ENCODE measurements at regions not wholly inside any gene's neighbourhood (a gene's known extent, or its start where the extent isn't known, plus 50 kb on each side); places are given as distances from the start of the nearest gene placed in this dataset.
A peak's percentile ranks its signal among the peaks of the same experiment; 100 is the strongest.
"Not testable (repeated sequence)": the region's sequence is repeated elsewhere in the genome, so short reads cannot be mapped to it uniquely, and the experiment has no call there.

- DNase-seq (ENCODE audit: low read depth in 4 of 4, low spot score in 3 of 4), result no peak
Observed at GRCh38 chr5:164980480-164980879, 1475.1 kb downstream of the MAT2B start.

- DNase-seq (ENCODE audit: low read depth in 4 of 4, low spot score in 3 of 4), result no peak
Observed at GRCh38 chr5:164998142-164998541, 1492.7 kb downstream of the MAT2B start.

DNA sequence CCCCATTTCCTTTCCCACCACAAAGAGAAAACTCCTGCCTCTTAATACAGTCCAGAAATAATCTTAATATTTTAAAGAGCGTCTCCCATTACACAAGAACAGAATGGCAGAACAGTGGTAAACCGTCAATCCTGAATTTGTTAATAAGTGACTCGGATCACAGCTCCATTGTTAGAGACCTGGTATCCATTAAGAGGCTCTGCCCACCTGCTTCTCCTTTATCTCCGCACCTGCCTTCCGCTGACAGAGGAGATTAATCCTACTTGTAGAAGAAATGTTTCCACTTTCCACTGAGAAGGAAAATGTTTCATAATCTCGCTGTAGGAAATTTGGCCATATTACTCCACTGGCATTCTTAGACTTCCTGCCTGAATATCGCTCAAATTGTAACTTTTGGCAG, 1493.2 kb downstream of the MAT2B start:
- no peak for DNase-seq (ENCODE audit: low read depth in 4 of 4, low spot score in 3 of 4)

DNA sequence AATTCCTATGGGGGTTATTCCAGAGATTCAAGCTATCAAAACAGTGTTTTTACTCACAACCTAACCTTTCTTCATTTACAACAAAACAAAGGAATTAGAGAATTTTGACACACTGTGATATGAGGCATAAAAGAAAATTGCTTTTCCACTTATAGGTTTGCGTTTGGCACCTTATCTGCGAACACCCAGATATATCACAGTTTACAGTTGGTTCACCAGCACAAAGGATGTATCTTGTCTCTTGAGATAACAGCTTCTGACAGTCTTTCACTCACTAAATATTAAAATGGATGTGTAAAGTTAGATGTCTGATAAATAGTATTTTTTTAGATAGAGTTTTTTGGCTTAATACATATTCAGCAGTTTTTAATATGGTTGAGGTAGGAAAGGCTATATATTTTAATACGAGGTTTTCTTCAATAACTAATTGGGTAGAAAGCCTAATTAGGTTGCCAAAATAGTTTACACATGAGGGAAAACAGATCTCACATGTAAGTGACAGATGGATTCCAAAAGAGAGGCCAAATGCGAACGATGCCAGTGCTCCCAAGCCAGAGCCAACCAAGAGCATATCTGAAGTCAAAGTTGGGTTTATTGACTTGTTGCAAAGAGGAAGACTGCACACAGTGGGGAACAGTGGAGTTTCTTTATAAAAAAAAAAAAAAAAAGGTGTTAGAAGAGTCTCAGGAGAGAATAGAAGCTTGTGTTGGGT, 1495.2 kb downstream of the MAT2B start:
- DNase-seq (ENCODE audit: low read depth in 4 of 4, low spot score in 3 of 4), result no peak

- DNase-seq (ENCODE audit: low read depth in 4 of 4, low spot score in 3 of 4), result no peak
Observed at GRCh38 chr5:165003283-165003682, 1497.9 kb downstream of the MAT2B start.

- DNase-seq (ENCODE audit: low read depth in 4 of 4, low spot score in 3 of 4), result no peak
Observed at GRCh38 chr5:165004175-165004574, 1498.8 kb downstream of the MAT2B start.

- DNase-seq (ENCODE audit: low read depth in 4 of 4, low spot score in 3 of 4), result no peak
Observed at GRCh38 chr5:165014439-165014838, 1509.0 kb downstream of the MAT2B start.

GRCh38 chr5:165015126-165015525, 1509.7 kb downstream of the MAT2B start:
- no peak for DNase-seq (ENCODE audit: low read depth in 4 of 4, low spot score in 3 of 4)

- no peak for DNase-seq (ENCODE audit: low read depth in 4 of 4, low spot score in 3 of 4)
Observed at GRCh38 chr5:165015547-165015946, 1510.1 kb downstream of the MAT2B start.

DNA sequence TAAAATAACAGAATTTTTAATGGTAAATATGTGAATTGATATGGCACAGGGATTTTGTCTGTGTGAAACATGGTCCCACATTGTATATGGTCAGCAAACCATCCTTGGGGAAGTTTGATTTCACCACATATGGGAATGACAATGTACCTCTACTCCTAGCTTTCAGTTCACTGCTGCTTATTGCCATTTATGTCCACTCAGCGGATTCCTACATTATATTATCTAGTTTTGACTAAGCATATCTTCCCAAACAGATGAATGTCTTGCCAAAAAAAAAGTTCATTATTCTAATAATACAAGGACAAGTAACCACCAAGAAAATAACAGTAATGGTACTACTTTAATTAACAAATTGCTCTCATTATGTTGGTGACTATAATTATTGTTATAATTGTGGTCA, 1521.6 kb downstream of the MAT2B start:
- no peak for DNase-seq (ENCODE audit: low read depth in 4 of 4, low spot score in 3 of 4)

DNA sequence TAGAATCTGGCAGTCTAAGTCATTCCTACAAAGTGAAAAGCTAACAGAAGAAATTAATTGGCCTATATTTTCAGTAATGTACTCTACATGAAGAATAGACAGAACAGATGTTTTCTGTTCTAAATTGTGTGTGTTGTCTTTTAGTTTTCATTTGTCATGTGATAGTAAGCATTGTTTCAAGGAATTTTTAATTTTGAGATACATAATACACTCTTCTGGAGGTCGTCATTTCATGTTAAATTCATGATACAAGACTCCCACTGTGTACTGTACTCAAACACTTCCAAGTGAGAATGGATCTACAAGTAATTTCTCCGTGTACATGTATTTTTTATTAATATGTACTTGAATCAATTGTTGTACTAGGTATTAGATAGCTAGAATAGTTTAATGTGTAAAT, 1522.9 kb downstream of the MAT2B start:
- no peak for DNase-seq (ENCODE audit: low read depth in 4 of 4, low spot score in 3 of 4)

DNA sequence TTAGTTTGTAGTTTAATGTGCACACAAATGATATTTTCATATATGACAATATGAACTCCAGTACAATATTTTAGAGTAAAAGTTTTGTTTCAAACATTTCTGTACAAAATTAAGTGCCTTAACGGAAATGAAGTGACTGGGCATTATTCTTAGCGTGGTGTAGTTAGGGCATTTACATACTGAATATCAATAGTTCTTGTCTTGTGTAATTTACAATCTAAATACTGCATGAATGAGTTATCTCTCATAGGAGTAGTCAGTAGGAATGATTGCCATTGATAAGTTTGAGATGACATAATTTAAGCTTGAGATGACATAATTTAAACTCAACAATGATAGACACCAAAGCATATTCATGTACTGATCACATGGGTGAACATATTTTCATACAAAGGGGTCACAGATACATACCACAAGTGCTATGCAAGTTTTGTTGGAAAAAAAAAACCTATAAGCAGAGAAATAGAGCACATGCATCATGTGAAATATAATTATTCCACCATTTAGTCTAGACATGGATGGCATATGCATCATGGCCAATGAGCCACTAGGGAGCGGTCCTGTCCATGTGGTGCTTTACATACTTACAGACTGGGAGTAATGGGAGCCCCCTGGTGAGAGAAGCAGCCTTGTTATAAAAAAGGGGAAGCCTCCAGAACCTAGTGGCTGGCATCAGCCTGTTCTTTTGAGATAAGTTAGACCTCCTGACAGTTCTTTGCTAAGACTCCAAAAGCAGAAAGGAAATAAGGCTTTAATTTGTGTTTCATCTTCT, 1523.9 kb downstream of the MAT2B start:
- no peak for DNase-seq (ENCODE audit: low read depth in 4 of 4, low spot score in 3 of 4)

DNA sequence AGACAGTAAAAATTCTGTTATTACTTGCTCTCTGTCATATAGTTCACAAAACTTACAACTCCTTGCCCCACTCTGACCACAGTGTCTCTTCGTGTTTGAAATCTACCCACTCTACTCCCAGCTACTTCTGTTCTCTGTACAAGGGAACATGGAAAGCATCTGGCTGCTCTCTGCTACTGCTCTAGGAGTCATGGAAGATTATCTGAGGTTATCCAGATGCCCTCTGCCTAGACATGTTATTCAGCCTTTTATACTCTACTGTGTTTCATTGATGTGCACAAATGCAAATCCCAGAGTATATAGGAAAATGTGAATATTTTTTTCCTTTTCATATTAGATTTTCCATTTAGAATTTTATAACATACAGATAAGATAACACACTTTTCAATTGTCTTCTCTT, 1525.6 kb downstream of the MAT2B start:
- DNase-seq (ENCODE audit: low read depth in 4 of 4, low spot score in 3 of 4), result no peak

GRCh38 chr5:165031371-165031770, 1526.0 kb downstream of the MAT2B start:
- peak in 2 of 4 donors; percentile 10 to 17 for DNase-seq (ENCODE audit: low read depth in 4 of 4, low spot score in 3 of 4)

DNA sequence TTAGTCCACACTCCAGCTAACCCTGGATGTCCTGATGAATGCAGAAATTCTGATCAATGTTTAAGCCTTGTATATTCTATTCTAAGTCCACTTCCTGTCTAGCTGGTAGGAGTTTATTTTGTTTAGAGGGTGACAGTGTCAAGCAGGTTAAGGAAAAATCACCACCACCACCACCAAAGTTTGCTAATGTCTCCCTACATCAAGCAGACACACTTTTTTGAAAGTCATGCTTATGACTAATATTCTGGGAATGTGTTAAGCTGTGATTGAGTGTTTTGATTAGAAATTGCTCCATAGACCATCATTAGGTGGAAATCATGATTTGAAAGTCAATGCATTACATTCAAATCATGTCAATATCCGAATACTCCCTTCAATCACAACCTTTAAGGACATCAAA, 1530.1 kb downstream of the MAT2B start:
- no peak for DNase-seq (ENCODE audit: low read depth in 4 of 4, low spot score in 3 of 4)

- no peak for DNase-seq (ENCODE audit: low read depth in 4 of 4, low spot score in 3 of 4)
Observed at GRCh38 chr5:165039748-165040147, 1534.3 kb downstream of the MAT2B start.

GRCh38 chr5:165045941-165046340, 1540.5 kb downstream of the MAT2B start:
- DNase-seq (ENCODE audit: low read depth in 4 of 4, low spot score in 3 of 4), result not testable (repeated sequence)

- no peak for DNase-seq (ENCODE audit: low read depth in 4 of 4, low spot score in 3 of 4)
Observed at GRCh38 chr5:165055476-165055875, 1550.1 kb downstream of the MAT2B start.

- no peak for DNase-seq (ENCODE audit: low read depth in 4 of 4, low spot score in 3 of 4)
Observed at GRCh38 chr5:165057145-165057544, 1551.7 kb downstream of the MAT2B start.

GRCh38 chr5:165066751-165067385, 1561.4 kb downstream of the MAT2B start:
- no peak for DNase-seq (ENCODE audit: low read depth in 4 of 4, low spot score in 3 of 4)

DNA sequence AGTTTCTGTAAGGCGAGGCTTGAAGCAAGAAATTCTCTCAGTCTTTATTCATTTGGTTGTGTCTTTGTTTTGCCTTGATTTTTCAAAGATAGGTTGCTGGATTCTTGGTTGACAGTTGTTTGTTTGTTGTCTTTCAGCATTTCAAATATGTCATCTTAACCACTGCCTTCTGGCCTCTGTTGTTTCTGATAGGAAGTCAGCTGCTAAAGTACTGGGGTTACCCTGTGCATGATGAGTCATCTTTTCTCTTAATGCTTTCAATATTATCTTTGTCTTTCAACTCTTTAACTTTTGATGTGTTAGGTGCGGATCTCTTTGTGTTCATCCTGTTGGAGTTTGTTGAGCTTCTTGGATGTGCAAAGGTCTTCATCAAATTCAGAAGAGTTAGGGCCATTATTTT, 1571.3 kb downstream of the MAT2B start:
- no peak for DNase-seq (ENCODE audit: low read depth in 4 of 4, low spot score in 3 of 4)

GRCh38 chr5:165079389-165079788, 1574.0 kb downstream of the MAT2B start:
- no peak for DNase-seq (ENCODE audit: low read depth in 4 of 4, low spot score in 3 of 4)
